ENCODE measurements at regions not wholly inside any gene's neighbourhood (a gene's known extent, or its start where the extent isn't known, plus 50 kb on each side); places are given as distances from the start of the nearest gene placed in this dataset.
A peak's percentile ranks its signal among the peaks of the same experiment; 100 is the strongest.

DNA sequence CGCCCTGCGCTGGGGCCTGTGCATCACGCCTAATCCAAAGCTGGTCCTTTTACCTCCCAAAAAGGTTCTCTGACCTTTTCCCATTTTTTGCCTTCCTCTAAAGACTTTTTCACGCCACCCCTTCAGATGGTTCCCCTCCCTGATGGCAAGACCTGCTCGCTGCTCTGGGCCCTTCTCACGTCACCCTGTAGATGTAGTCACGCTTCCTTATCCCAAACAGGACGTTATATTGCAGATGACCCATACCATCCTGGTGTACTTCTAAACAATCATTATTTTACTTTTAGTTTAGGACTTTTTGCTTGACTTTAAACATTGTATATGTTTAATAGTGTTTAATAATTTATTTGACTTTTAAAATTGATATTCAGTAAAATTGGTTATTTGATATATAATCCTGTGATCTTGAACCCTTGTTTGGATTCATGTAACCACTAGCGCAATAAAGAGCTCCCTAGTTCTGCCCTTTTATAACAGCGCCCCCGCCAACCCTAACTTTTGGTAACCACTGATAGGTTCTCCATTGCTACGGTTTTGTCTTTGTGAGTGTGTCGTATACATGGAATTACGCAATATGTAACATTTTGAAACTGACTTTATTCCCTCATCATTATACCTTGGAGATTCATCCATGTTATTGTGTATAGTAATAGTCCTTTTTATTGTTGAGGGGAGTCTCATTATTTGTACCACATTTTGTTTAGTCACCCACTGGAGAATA, 159.0 kb upstream of the CHRNA7 start:
- DNase-seq (ENCODE audit: low spot score) = no peak

DNA sequence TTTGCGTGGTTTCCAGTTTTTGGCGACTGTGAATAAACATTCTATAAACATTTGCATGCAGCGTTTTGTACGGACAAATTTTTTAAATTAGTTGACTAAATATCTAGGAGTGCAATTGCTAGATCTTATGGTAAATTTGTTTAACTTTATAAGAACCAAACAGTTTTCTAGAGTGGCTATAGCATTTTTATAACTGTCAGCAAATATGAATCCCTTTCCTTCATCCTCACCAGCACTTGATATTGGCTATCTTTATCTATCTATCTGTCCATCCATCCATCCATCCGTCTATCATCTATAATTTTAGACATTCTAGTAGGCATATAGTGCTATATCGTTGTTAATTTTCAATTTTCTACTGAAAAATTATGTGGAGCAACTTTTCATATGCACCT, 158.4 kb upstream of the CHRNA7 start:
- DNase-seq (ENCODE audit: low spot score) = no peak

DNA sequence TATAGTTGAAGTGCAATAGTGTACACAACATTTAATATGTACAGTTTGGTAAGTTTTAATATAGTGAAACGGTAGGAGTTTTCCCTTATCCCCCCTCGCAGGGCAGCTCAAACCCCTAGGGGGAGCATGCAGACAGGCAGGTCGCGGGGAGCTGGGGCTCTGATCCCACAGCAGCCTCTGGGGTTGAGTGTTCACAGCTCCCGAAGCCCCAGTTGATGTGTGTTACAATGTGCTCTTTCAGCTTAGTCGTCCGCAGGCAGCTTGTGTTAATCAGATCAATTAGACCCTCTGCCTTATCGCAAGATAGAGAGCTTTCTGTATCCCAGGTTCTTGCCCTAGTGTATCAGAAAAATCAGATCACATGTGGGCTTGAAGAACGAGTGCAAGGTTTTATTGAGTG, 143.1 kb upstream of the CHRNA7 start:
- DNase-seq (ENCODE audit: low spot score) = no peak

DNA sequence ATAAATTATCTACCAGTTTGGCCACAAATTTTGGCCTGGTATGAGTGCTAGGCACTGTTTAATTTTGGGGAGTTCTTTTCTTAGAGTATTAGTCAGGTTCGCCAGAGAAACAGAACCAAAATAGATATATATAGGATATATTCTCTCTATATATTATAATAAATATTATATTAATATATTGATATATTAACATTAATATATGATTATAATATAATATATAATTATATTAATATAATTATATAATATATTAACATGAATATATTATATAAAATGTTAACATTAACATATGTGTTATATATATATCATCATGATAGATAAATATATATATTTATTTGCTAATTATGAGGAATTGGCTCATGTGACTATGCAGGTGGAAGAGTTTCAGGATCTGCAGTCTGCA, 137.8 kb upstream of the CHRNA7 start:
- DNase-seq (ENCODE audit: low spot score) = no peak

DNA sequence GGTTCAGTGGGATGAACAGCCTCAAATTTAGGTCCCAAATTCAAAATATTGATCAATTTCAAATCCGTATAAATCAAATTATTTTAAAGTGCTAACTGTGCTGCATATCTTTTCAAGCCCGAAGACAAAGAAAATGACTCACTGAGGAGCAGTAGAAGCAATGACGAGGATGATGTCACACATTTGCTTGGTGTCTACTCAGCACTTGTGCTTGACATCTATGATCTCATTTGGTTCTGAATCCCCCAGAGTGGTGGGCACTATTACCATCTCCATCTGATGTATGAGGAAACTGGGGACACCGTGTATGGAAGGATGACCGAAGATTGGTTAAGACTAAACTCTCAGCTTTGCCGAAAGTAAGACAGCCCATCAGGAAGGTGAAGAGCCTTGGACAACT, 136.5 kb upstream of the CHRNA7 start:
- DNase-seq (ENCODE audit: low spot score) = no peak

DNA sequence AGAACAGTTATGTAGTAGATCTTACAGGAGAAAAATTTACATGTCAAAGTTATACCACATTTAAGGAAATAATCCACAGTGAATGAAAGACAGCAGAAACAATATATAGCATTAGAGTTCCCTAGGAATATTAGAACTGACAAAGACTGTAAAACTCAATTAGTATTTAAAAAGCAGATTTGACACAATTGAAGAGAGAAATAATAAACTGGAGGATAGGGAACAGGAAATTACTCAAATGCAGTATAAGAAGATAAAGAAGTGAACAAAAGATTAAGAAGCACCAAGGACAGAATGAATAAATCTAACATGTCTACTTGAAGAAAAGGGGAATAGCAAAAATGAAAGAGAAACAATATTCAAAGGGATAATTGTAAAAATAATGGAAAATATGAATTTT, 132.6 kb upstream of the CHRNA7 start:
- no peak for DNase-seq (ENCODE audit: low spot score)

DNA sequence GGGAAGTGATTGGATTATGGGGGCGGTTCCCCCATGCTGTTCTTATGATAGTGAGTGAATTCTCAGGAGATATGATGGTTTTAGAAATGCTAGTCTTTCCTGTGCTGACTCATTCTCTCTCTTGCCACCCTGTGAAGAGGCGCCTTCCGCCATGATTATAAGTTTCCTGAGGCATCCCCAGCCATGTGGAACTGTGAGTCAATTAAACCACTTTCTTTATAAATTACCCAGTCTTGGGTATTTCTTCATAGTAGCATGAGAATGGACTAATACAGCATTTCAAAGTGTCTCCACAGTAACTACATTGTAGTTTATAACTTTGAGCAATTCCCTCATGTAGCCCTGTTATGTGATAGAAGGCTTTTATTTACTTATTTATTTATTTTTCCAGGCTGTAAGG, 128.8 kb upstream of the CHRNA7 start:
- DNase-seq (ENCODE audit: low spot score) = no peak

DNA sequence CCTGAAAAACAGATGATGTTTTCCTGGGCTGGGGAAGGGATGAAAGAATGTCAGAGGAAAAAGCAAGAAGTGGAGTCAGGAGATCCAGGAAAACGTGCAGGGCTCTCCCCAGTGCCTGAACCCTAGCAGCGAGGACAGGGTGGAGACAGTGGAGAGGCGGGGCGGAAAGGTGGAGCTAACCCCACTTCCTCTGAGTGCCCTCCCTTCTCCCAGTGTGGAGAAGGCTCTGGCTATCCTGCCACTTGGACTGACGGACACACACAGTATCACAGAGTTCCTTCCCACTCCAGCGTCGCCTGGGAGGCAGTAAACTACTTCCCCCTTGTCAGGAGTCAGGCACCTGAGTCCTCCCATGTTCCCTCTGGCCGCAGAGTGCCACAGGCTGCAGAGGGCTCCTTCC, 125.3 kb upstream of the CHRNA7 start:
- DNase-seq (ENCODE audit: low spot score) = no peak

DNA sequence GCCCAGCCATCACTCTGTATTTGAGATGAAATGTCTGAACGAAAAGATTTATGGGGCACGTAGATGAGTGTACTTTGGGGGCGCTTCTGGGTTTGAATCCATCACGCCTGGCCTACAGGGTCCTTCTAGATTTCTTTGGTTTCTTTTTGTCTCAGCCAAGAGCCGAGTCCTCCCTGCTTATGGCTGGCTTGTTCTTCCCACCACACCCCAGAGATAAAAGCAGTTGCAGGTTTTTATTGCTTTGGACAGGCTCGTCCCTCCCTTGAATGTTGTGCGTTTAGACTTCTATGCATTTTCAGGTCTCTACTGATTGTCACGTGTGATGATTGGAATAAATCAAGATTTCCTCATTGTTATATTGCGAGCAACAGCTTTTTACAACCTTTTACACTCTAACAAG, 104.8 kb upstream of the CHRNA7 start:
- DNase-seq (ENCODE audit: low spot score) = no peak

DNA sequence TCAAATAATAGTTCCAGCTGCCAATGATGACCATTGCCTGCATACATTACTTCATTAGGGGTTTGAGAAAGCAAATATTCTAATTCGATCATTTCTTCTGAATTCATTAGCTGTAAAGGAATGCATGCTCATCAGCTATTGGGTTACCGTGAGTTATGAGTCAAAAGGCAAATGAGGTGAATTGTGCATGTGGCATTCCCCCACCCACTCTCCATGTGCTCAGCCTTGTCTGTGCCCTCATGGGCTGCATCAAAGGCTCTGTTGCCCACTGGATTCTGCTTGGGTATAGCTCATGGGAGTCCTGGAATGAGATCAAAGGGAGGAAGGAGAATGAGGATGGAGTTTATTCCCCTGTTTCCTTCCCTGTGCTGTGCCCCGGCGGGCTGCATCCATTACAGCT, 99.3 kb upstream of the CHRNA7 start:
- no peak for DNase-seq (ENCODE audit: low spot score)

DNA sequence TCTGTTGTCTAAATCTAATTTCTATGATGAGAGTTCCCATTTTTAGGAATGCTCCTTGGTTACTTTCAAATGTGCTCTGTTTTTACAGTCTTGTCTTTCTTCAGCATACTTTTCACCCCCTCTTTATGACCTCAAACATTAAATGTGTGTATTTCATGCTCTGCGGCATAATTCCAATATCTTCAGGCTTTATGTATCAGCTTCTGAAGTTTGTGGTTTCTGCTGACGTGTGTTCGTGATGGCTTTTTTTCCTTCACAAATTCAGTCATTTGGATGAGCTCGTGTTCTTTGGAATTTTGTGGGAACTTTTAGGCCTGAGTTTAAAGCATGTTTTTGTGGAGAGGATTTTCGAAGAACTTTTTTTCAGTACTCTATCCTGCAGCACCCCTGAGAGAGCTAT, 97.7 kb upstream of the CHRNA7 start:
- no peak for DNase-seq (ENCODE audit: low spot score)

DNA sequence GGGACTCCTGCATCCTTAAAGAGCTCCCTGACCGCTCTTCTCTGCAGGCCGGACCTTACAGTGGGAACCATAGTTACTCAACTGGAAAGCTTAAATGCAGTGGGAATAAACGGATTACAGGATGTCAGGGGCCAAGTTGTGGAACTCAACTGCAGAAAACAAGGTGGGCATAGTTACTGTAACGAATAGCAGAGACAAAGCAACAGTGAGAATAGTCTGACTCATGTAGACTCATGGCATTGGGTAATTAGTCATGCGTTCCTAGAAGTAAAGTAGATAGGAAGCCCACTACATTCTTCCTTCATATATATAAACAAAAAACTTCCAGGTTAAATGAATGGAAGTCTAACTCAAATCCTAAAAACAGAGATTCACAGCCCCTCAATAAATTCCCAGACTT, 95.5 kb upstream of the CHRNA7 start:
- no peak for DNase-seq (ENCODE audit: low spot score)

DNA sequence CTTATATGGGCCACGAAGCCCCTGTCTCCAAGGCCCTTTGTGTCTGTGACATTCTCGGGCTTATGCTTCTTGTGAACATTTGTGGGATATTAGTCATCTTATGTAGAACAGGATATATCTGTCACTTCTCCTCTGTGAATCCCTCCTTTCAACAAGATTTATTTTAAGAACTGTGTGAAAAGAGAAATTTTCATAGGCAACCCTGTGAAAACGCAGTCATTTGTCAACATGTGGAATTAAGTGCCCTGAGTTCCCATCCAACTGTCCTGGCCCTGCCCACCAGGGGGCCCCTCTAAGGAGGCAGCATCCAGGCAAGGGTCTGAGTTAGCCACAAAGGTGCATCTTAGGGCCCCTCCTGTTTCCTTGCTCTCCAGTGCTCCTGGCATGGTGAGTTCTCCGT, 76.8 kb upstream of the CHRNA7 start:
- no peak for DNase-seq (ENCODE audit: low spot score)

DNA sequence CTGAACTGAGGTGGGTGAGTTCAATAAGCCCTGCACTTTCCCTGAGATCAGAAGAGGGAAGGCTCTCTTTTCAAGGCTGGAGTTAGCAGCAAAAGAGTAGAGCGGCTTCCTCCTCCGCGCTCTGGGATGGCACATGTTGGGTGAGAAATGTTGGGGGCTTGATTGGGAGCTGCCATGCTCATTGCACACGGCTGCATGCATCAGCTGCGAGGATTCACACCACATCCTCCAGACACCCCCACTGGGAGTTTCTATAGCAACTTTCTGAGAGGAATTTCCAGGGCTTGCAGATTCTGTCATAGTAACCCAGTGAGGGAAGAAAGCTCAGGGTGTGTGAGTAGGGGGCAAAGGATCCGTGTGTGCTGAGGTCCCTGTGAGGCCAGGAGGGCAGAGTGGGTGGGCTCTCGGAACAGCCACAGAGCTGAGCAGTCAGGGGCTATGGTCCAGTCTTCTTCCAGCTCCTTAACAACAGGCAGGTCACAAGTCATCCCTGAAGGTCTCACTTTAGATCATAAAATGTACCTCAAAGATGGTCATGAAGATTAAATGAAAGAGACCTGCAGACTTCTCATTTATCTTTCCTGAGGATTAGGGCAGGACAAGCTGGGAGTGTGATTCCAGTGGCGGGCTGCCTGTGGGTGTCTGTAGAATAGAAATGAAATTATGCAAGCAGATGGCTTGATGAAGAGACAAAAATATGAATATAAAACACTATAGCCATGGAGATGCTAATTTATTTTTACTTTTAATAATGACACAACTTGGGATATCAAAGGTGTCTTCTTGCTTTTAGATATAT, 75.7 kb upstream of the CHRNA7 start:
- DNase-seq (ENCODE audit: low spot score) = no peak

DNA sequence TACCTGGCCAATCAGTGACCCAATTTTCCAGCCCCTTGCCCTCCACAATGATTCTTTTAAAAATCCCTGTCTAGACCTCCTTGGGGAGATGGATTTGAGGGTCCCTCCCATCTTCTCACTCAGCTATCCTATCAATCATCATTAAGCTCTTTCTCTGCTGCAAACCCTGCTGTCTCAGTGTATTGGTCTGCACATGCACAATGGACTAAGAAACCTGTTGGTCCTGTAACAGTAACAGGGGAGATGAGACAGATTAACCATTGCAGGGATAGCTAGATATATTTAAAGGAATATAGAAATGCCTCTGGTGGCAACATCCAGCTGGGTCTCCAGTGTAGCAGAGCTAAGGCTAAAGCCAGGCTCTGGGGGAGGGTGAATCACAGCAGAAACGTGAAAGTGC, 74.6 kb upstream of the CHRNA7 start:
- DNase-seq (ENCODE audit: low spot score) = no peak

DNA sequence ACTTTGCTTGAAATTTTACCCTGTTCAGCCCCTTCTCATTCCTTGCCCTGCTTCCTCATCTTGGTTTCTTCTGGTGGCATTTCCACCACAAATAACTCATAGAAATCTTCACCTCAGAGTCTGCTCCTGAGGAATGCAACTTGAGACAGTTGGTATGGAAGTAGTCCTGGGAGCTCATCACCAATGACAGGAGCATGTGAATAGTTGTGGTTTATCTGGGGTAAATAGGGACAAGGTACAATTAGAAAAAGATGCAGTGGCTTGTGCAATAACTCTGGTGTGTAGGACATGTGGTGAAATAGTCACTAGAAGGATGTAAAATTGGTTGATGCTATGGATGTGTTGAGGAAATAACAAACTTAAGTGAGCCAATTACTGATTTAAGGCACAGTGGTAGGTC, 72.7 kb upstream of the CHRNA7 start:
- DNase-seq (ENCODE audit: low spot score) = no peak

DNA sequence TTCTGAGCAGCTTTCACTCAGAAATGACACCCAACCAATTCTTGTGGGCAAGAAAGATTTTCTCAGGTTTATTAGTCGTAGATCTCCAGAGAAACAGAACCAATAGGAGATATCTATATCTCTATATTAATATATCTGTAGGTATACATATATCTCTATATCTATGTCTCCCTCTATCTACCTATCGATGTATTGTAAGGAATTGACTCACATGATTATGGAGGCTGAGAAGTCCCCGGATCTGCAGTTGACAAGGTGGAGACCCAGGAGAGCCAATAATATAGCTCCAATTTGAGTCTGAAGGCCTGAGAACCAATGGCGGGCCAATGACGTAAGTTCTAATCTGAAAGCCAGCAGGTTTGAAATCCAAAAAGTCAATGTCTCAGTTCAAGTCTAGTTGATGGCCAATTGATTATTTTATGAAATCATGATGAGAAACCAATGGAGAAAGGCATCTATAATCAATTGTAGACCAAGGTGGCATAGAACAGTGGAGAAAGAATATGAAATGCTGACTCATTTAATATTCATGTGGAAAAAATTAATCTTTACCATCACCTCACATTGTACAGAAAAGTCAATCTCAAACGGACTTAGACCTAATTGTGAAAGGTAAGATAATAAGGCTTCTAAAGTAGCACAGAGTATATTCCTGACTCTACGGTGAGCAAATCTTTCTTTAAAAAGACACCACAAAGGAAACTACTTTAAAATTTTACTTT, 65.6 kb upstream of the CHRNA7 start:
- DNase-seq (ENCODE audit: low spot score) = no peak

DNA sequence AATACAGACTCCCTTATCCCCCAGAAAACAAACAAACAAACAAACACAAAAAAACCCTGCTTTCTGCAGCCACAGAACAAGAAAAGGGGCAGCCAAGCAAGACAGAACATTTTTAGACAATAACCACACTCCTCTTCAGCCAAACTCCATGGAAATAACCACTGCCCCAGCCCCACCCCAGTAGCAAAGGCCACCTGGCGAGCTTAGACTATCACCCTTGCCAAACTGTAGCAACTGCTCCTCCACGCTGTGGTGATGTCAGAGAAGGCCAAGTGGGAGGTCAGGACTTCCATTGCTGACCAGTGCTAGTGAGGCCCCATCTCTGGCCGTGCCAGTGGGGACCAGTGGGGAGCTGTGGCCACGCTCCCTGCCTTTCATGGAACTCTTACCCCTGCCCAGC, 60.3 kb upstream of the CHRNA7 start:
- DNase-seq (ENCODE audit: low spot score) = no peak

DNA sequence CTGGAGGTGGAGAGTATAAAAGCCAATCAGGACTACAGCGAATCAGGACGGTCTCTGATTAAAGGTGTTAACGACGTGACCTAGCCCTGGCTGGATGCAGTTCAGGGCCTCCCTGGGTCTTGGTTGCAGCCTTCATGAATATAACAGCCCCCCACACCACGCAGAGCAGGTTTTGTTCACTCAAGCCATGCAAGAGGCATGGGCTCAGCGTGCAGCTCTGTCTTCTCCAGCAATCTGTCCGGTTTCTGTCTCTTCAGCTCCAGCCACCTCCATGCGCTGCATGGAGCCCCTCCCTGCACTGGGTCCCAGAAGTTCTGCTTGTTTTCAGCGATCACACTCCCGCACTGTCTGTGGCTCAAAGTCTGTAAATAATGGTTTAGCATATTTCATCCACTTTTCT, 57.1 kb upstream of the CHRNA7 start:
- DNase-seq (ENCODE audit: low spot score) = no peak

DNA sequence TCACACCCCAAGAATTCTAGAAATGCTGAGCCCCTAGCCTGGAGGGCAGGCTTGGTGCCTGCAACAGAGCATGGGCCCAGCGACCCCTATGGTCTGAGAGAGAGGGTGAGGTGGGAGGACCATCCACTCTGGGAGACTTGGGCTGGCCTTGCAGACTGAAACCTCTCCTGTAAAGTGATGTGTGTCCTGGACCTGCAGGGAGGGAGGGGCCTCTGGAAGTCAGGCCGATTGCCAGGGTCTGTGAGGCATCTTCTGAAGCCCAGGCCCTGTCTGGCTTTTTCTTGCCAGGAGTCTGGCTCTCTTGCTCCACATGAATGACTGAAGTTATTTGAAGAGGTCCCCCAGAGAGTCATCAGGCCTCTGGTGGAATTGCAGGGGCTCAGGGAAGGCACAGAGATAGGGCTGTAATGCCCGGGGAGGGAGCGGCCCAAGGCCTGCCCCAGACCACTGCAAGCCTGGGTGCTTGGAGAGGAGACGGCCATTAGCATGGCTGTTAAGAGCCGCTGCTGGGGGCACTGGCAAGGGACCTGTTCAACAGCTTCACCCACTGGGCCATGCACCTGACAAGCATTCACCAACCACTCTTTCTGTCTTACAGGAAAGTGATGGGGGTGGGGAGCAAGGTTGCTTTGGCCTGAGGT, 56.0 kb upstream of the CHRNA7 start:
- DNase-seq (ENCODE audit: low spot score) = no peak

DNA sequence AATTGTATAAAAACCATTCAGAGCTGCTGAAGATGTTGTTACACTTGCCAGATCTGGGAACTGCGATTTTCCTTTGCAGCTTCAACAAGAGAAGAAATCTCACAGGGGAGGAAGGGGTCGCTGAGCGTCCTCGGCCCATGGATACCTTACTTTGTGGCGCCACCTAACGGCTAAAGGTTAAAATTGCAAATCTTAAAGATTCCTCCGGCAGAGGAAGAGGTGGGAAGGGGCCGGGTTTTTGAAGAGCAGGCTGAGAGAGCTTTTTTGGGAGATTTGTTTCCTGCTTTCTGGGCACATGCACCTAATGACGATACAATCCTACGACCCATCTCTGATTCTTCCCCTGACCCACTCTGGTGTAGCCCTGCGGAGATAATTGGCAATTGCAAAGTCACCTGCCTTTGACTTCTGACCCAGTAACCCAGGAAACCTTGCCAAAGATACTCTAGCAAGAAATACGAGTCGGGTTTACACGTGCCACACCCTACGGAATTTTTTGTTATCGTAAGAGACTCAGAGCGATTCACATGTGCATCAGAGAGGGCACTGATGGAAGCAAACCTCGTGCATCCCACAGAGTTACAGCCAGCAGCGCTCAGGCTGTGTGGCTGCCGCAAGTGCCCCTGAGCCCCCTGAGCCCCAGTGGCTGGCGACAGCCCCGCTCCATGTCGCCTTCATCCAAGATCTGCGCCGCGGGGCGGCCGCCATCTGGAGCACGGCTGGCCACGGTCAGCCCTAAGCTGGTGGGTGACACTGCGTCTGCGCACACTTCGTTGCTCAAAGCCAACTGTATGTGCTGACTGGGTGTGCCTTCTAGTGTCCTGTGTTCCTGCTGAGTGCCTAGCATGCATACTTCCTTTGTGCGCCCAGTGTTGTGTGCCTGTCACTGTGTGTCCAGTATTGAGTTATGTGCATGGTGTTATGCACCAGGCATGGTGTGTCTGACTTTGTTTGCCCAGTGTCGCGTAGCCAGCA, 55.2 kb upstream of the CHRNA7 start:
- DNase-seq (ENCODE audit: low spot score) = peak; percentile 20

DNA sequence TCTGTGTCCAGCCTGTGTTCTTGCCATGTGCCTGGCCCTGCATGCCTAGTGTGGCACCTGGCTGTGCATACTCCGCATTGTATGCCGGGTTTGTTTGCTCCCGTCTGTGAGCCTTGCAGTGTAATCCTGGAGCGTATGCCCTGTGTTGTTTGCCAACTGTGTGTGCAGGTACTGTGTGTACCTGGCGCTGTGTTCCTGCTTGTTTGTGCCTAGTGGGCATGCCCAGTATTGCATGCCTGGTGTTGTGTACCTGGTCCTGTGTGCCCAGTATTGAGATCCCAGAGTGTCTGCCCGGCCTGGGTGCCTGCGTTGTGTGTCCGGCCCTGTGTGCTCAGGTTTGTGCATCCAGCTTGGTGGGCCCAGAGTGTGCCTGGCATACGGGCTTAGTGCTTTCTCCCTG, 54.5 kb upstream of the CHRNA7 start:
- no peak for DNase-seq (ENCODE audit: low spot score)
